ENCODE measurements at regions not wholly inside any gene's neighbourhood (a gene's known extent, or its start where the extent isn't known, plus 50 kb on each side); places are given as distances from the start of the nearest gene placed in this dataset.

DNA sequence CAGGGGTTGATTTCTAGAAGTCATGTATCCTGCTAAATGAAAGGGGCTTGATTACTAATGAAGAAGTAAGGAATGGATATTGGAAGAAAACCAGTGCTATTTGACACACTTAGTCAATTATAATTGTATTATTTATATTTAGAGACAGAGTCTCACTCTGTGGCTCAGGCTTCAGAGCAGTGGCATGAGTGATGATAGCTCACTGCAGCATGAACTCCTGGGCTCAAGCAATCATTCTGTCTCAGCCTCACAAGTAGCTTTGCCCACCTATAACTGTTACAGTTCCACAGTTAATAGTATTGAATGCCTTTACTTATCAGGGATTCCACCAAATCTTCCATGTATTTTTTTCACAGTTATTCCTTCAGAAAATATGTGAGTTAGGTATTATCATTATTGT, 432.0 kb upstream of the TGFBR2 start:
- H3K27me3 Mint-ChIP-seq (ENCODE audit: low read depth in 3 of 3), result no peaks in the 10 kb centered on the region
- Histone ChIP-seq H3K4me1 (ENCODE audit: control insufficient read depth in 1 of 2, insufficient read depth in 2 of 2, low read length in 2 of 2) (no peaks in the 10 kb centered on the region), H3K79me2 (ENCODE audit: insufficient read depth, low read length) (no peaks in the 10 kb centered on the region), H3K27me3 (ENCODE audit: control insufficient read depth in 2 of 2, insufficient read depth in 2 of 2, low read length in 2 of 2) (no peaks in the 10 kb centered on the region), H3K36me3 (replicated peaks in 1 of 2; ENCODE audit: control insufficient read depth in 1 of 2, insufficient read depth in 2 of 2, low read length in 2 of 2) (no peaks in the 10 kb centered on the region), H3K27ac (ENCODE audit: low read depth in 1 of 2, low read length in 2 of 2) (no peak overlapping the region), H3K9me3 (replicated peaks in 1 of 2; ENCODE audit: control insufficient read depth in 1 of 2, insufficient read depth in 1 of 2, low read length in 2 of 2) (no peaks in the 10 kb centered on the region), H3K4me3 (replicated peaks in 1 of 3; ENCODE audit: low read depth in 2 of 3, low read length in 3 of 3) (no peak overlapping the region), H2AFZ (ENCODE audit: insufficient read depth, low read depth, low read length, poor library complexity, severe bottlenecking) (no peak overlapping the region), H3K9ac (ENCODE audit: insufficient read depth, low read length, poor library complexity, severe bottlenecking) (no peak overlapping the region), H3K4me2 (replicated peaks; ENCODE audit: extremely low read depth, low read length, poor library complexity, severe bottlenecking) (no peak overlapping the region), H4K20me1 (ENCODE audit: insufficient read depth, low read length) (no peaks in the 10 kb centered on the region)
- TF ChIP-seq, protein P1, sequence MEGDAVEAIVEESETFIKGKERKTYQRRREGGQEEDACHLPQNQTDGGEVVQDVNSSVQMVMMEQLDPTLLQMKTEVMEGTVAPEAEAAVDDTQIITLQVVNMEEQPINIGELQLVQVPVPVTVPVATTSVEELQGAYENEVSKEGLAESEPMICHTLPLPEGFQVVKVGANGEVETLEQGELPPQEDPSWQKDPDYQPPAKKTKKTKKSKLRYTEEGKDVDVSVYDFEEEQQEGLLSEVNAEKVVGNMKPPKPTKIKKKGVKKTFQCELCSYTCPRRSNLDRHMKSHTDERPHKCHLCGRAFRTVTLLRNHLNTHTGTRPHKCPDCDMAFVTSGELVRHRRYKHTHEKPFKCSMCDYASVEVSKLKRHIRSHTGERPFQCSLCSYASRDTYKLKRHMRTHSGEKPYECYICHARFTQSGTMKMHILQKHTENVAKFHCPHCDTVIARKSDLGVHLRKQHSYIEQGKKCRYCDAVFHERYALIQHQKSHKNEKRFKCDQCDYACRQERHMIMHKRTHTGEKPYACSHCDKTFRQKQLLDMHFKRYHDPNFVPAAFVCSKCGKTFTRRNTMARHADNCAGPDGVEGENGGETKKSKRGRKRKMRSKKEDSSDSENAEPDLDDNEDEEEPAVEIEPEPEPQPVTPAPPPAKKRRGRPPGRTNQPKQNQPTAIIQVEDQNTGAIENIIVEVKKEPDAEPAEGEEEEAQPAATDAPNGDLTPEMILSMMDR (IDR thresholded peaks at IDR 0.05), result no peak
- H3K36me3 Mint-ChIP-seq, result no peaks in the 10 kb centered on the region
- H3K9me3 Mint-ChIP-seq, result peaks cover 0 to 2% (median 0%) of the 10 kb centered on the region in 7 donors
- no peak for DNase-seq
- intact Hi-C loops (cut with micrococcal nuclease), result no loop called here
- no peak overlapping the region for H3K4me3 Mint-ChIP-seq
- no peak overlapping the region for H3K27ac Mint-ChIP-seq
- no peaks in the 10 kb centered on the region for H3K4me1 Mint-ChIP-seq

DNA sequence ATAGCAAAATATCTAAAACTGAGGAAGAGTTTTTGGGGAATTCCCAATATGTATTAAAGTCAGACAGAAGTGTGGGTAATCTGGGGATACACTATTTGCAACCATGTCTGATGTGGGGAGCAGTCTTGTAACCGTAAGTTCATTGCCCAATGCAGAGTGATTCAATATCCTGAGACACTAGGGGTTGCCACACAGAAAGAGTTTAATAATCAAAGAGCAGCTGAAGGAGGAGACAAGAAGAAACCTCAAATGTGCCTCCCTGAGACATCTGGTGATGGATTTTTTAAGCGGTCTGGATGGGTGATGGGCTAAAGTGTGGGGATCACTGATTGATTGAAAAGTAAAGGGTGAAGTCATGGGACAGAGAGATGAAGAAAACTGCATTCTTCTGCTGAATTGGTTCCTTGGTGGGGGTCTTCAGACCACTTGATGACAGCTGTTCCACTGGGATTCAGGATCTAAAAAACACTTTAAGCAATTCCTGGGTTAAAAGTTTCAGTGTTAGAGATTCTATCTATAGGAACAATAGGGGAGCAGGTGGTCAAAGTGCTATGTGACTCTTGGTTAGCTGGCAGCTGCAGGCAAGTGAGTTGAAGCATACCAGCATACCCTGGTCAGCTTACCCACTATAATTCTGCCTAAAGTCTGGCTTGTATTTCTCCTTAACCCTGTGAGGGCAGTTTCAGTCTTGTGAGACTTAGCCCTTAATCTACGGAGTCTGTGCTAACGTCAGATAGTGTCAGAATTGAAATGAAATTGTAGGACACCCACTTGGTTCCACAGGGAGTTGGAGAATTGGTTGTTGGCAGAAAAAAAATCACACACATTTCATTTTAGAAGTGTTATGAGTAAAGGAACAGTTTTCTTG, 425.9 kb upstream of the TGFBR2 start:
- peaks cover 14 to 17% of the 10 kb centered on the region in 2 donors for H3K4me1 ChIP-seq (ENCODE audit: control insufficient read depth in 1 of 2, insufficient read depth in 2 of 2, low read length in 2 of 2)
- H3K36me3 ChIP-seq (replicated peaks in 1 of 2; ENCODE audit: control insufficient read depth in 1 of 2, insufficient read depth in 2 of 2, low read length in 2 of 2), result no peaks in the 10 kb centered on the region
- H3K4me2 ChIP-seq (replicated peaks; ENCODE audit: extremely low read depth, low read length, poor library complexity, severe bottlenecking), result peak overlapping the region; percentile 35
- no peaks in the 10 kb centered on the region for H3K27me3 ChIP-seq (ENCODE audit: control insufficient read depth in 2 of 2, insufficient read depth in 2 of 2, low read length in 2 of 2)
- intact Hi-C loops (cut with micrococcal nuclease), result no loop called here
- peak overlapping the region in 1 of 2 donors; percentile 35 for H3K27ac ChIP-seq (ENCODE audit: low read depth in 1 of 2, low read length in 2 of 2)
- peak; percentile 81 to 95 (median 93) for DNase-seq
- Mint-ChIP-seq H3K36me3 (no peaks in the 10 kb centered on the region), H3K4me3 (peak overlapping the region in 1 of 2 donors; percentile 52), H3K27me3 (ENCODE audit: low read depth in 3 of 3) (peaks cover 0 to 3% (median 0%) of the 10 kb centered on the region in 3 donors), H3K9me3 (peaks cover 0 to 2% (median 0%) of the 10 kb centered on the region in 7 donors), H3K4me1 (peaks cover 22% of the 10 kb centered on the region), H3K27ac (peak overlapping the region; percentile 77 to 86 (median 82))
- H4K20me1 ChIP-seq (ENCODE audit: insufficient read depth, low read length), result no peaks in the 10 kb centered on the region
- 14% methylated on average over 2 of the region's 4 CpGs for WGBS (ENCODE audit: insufficient coverage)
- H3K9me3 ChIP-seq (replicated peaks in 1 of 2; ENCODE audit: control insufficient read depth in 1 of 2, insufficient read depth in 1 of 2, low read length in 2 of 2), result no peaks in the 10 kb centered on the region
- H3K4me3 ChIP-seq (replicated peaks in 1 of 3; ENCODE audit: low read depth in 2 of 3, low read length in 3 of 3), result no peak overlapping the region
- TF ChIP-seq, protein P1 (IDR thresholded peaks at IDR 0.05), result no peak
- H2AFZ ChIP-seq (ENCODE audit: insufficient read depth, low read depth, low read length, poor library complexity, severe bottlenecking), result no peak overlapping the region
- H3K79me2 ChIP-seq (ENCODE audit: insufficient read depth, low read length), result no peaks in the 10 kb centered on the region
- no peak overlapping the region for H3K9ac ChIP-seq (ENCODE audit: insufficient read depth, low read length, poor library complexity, severe bottlenecking)

Measured in CD14-positive monocyte (primary cell).